WI38 (cell line): ENCODE measurements at regions not wholly inside any gene's neighbourhood (a gene's known extent, or its start where the extent isn't known, plus 50 kb on each side); places are given as distances from the start of the nearest gene placed in this dataset.

ENCODE experiments used
- H3K4me3 ChIP-seq: 2 replicates; pipeline ENCODE4 v1.5.1; 2011; ENCODE audit warnings: low read depth, mild to moderate bottlenecking, control low read depth, low read length
- TF ChIP-seq, protein P1 (sequence below): IDR thresholded peaks from 2 replicates; pipeline ENCODE4 v1.5.1; 2012; ENCODE audit warnings: low read depth, mild to moderate bottlenecking, control low read depth, low read length

DNA sequence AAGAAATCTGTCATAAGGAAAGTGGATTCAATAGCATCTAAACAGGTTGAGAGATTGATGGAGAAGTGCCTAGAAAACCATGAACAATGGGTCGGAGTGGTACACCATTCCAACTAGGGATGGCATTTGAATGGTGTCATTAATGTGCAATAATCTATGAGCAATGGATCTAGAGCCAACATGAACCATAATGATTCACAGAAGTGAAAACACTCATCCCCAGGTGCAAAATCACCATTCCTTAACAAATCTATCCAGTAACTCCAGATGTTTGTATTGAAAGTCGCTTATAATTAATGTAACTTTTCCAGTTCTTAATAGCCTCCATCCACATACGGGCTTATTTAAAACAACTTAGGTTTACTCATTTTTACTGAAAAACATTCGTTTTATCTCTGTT, 201.3 kb upstream of the ADGRL4 start:
- TF ChIP-seq, protein P1, sequence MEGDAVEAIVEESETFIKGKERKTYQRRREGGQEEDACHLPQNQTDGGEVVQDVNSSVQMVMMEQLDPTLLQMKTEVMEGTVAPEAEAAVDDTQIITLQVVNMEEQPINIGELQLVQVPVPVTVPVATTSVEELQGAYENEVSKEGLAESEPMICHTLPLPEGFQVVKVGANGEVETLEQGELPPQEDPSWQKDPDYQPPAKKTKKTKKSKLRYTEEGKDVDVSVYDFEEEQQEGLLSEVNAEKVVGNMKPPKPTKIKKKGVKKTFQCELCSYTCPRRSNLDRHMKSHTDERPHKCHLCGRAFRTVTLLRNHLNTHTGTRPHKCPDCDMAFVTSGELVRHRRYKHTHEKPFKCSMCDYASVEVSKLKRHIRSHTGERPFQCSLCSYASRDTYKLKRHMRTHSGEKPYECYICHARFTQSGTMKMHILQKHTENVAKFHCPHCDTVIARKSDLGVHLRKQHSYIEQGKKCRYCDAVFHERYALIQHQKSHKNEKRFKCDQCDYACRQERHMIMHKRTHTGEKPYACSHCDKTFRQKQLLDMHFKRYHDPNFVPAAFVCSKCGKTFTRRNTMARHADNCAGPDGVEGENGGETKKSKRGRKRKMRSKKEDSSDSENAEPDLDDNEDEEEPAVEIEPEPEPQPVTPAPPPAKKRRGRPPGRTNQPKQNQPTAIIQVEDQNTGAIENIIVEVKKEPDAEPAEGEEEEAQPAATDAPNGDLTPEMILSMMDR: no peak

DNA sequence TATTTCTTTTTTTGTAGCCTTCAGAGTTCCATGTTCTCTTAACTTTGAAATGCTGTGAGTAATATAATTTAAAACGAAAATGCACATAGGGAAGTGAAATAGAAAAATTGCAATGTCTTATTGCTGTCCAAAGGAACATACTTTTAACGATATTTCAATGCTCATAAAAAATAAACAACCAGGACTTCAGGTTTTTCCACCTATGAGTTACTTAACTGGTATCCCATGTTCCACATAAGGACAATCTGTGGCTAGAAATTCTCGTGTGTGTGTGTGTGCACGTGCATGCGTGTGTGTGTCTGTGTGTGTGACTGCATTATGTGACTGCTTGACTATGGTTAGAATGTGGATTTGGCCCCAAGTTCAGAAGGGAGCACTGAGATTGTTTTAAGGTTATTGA, 200.8 kb upstream of the ADGRL4 start:
- TF ChIP-seq, protein P1: no peak
- H3K4me3 ChIP-seq: no peak overlapping the region

More for the DNA sequence above, 201.3 kb upstream of the ADGRL4 start:
- H3K4me3 ChIP-seq: no peak overlapping the region

DNA sequence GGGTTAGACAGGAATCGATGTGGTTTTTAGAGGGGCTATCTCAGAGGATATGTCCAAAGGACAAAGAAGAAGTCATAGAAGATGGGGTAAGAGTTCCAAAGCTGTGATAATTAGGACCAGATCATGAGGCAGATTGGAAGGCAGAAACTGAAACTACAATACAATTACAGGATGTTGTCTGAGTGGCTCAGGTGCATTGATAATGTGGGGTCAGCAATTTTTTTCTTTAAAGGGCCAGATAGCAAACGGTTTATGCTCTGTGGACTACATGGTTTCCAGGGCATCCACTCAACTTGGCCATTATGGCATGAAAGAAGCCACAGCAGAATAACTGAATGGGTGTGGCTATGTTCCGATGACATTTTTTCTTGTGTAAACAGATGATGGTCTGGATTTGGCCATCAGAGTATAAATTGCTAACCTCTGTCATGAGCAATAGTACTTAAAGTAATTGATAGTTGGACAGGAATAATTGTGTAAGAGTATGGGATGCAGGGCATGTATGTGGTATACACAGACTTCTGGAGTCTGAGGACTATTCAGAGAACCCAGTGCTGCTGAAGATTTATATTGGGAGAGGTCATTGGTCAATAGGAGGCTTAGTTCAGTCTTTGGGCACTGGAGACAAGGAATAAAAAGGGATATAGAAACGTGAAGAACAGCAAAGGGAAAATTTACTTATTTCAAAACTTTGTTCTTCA, 198.4 kb upstream of the ADGRL4 start:
- TF ChIP-seq, protein P1: no peak
- H3K4me3 ChIP-seq: no peak overlapping the region

DNA sequence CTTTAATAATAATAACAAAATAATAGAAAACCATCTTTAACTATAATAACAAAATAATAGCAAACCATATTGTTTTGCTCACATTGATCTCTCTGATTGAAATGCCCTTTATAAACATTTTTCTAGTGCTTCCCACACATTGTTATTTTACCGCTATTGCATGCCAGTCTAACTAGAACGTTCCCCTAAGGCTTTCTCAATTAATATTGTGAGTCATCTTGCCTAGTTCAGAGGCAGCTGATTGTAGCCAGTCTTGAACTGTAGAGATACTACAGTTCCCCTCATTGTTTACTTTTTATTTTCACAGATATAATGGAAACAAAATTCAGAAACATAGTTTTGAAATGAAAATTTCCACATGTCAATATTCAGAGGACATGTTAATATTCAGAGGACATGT, 192.3 kb upstream of the ADGRL4 start:
- H3K4me3 ChIP-seq: no peak overlapping the region
- TF ChIP-seq, protein P1: no peak

DNA sequence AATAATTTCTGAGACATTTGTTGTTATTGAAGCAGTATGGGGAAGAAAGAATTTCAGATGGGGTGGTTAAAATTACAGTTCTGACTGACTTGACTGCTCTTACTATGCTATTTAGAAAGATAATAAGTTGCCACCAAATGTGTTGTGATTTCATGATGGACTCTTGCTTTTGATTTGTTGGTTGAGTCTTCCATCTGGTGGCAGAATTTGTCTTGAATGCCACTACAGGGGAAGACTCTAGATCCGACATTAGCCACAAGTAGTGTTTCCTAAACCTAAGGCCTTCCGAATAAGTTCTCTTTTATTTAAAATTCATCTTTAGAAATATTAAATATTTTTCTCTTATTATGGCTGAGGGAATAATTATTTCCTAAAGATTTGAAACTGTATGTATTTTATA, 190.9 kb upstream of the ADGRL4 start:
- TF ChIP-seq, protein P1: no peak
- H3K4me3 ChIP-seq: no peak overlapping the region

DNA sequence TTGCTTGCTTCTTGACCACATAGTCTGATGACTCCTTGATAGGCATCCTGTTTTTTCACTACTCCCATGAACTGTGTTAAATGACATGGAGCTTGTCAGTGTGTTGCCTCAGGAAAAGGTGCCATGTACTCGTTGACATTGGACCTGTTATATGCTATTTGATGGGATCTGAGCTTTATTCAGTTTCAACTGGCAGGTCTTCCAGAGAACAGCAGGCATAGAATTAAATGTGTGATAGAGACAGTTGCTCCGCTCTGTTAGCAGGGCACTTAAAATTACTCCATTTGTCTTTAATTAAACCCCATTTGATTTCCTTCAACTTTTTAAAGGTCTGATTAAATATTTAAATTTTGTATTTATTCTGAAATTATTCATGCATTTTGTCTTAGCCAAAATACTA, 189.7 kb upstream of the ADGRL4 start:
- TF ChIP-seq, protein P1: no peak
- no peak overlapping the region for H3K4me3 ChIP-seq

DNA sequence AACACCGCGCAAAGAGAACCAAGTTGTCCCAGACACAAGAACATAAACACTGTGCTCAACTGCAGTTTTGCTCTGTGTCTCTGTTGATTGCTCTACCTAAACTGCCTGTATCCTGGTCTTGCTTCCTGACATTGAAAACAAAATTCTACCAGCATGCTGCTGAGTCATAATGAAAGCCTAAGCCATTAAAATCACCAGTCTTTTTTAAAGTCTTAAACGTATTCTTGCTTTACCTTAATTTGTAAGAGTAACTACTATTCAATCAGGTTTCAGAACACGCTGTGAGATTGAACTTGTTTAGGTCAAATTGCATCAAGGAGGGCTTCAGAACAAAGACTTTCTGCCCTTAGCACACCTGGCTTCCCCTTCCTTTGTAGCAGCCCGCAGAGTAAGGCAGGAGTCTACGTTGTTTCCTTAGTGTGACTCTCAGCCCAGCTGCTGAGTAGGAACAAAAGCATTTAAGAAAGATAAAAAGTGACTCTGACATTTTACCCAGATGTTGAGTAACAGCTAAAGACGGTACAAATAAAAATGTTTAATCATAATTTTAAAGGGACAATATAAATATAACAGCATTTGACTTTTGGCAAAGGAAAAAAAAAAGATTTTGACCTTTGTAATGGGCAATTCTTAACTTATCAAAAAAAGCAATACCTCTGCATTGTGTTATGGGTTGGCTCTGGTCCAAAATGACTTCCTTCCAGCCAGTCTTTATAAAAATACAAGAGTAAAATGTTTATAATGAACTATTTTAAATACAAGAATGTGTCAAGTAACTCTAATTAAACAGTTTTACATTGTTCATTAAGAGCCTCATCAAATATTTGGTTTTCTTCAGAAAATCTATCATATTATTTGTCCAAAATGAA, 186.9 kb upstream of the ADGRL4 start:
- H3K4me3 ChIP-seq: no peak overlapping the region
- TF ChIP-seq, protein P1: no peak
